Neural progenitor cell (in vitro differentiated cells): ENCODE measurements at regions not wholly inside any gene's neighbourhood (a gene's known extent, or its start where the extent isn't known, plus 50 kb on each side); places are given as distances from the start of the nearest gene placed in this dataset.

Source experiments
- EZH2 ChIP-seq: fragments of 200-600 bp; sonication (generic); IDR thresholded peaks from 2 replicates; pipeline ENCODE4 v1.6.1; 2017; ENCODE audit warnings: antibody characterized with exemption, mild to moderate bottlenecking, moderate library complexity
- EZH2phosphoT487 ChIP-seq: fragments of 200-600 bp; sonication (generic); IDR thresholded peaks from 2 replicates; pipeline ENCODE4 v1.6.1; 2017; ENCODE audit warnings: antibody characterized with exemption
- TF ChIP-seq, protein P1 (sequence below): fragments of 200-600 bp; sonication (generic); IDR thresholded peaks from 2 replicates; pipeline ENCODE4 v1.5.1; 2017; ENCODE audit warnings: antibody characterized with exemption, mild to moderate bottlenecking

DNA sequence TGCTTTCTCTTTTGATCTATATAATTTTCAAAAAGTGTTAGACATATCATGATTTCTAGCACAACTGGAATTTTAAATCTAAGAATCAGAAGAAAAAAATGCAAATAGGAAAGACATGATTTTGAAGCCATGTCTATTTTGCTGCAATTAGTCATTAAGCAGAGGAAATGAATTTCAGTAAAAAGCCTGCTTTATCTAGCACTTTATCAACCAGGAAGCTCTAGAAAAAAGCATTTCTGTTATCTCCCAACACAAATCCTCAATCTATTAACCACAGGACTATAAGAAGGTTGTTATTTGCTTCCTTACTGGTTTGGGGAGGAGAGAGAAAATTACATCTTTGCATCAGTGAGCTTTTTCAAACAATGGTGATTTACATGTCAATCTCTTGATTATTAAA, 716.7 kb downstream of the DIAPH3 start:
- TF ChIP-seq, protein P1, sequence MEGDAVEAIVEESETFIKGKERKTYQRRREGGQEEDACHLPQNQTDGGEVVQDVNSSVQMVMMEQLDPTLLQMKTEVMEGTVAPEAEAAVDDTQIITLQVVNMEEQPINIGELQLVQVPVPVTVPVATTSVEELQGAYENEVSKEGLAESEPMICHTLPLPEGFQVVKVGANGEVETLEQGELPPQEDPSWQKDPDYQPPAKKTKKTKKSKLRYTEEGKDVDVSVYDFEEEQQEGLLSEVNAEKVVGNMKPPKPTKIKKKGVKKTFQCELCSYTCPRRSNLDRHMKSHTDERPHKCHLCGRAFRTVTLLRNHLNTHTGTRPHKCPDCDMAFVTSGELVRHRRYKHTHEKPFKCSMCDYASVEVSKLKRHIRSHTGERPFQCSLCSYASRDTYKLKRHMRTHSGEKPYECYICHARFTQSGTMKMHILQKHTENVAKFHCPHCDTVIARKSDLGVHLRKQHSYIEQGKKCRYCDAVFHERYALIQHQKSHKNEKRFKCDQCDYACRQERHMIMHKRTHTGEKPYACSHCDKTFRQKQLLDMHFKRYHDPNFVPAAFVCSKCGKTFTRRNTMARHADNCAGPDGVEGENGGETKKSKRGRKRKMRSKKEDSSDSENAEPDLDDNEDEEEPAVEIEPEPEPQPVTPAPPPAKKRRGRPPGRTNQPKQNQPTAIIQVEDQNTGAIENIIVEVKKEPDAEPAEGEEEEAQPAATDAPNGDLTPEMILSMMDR, result no peak
- no peak for TF ChIP-seq EZH2phosphoT487
- TF ChIP-seq EZH2, result no peak
